ENCODE measurements at regions not wholly inside any gene's neighbourhood (a gene's known extent, or its start where the extent isn't known, plus 50 kb on each side); places are given as distances from the start of the nearest gene placed in this dataset.
"Not testable (repeated sequence)": the region's sequence is repeated elsewhere in the genome, so short reads cannot be mapped to it uniquely, and the experiment has no call there.

- H3K27me3 ChIP-seq (ENCODE audit: control insufficient read depth in 2 of 2, insufficient read depth in 1 of 2, low read length in 1 of 2), result no peaks in the 10 kb centered on the region
- H3K36me3 ChIP-seq (ENCODE audit: control insufficient read depth in 2 of 2, insufficient read depth in 2 of 2, low read length in 1 of 2), result no peaks in the 10 kb centered on the region
- H3K9me3 ChIP-seq (ENCODE audit: control insufficient read depth in 2 of 2, insufficient read depth in 1 of 2, low read length in 1 of 2), result no peaks in the 10 kb centered on the region
- no peak for DNase-seq (ENCODE audit: low read depth in 6 of 9, low spot score in 9 of 9)
- WGBS, result 96% methylated on average over 5 of the region's 5 CpGs
- H3K27ac ChIP-seq (ENCODE audit: low read depth in 1 of 2, low read length in 1 of 2), result no peak overlapping the region
- no peaks in the 10 kb centered on the region for H3K4me1 ChIP-seq (ENCODE audit: control insufficient read depth in 2 of 2, insufficient read depth in 2 of 2, low read length in 2 of 2)
- H3K4me3 ChIP-seq (ENCODE audit: low read length in 2 of 2), result no peak overlapping the region
Measured at GRCh38 chr3:25191673-25192072, 236.4 kb upstream of the RARB start.

- not testable (repeated sequence) for H3K27ac ChIP-seq (ENCODE audit: low read depth in 1 of 2, low read length in 1 of 2); DNase-seq (ENCODE audit: low read depth in 6 of 9, low spot score in 9 of 9); H3K4me3 ChIP-seq (ENCODE audit: low read length in 2 of 2); H3K4me1 ChIP-seq (ENCODE audit: control insufficient read depth in 2 of 2, insufficient read depth in 2 of 2, low read length in 2 of 2); H3K36me3 ChIP-seq (ENCODE audit: control insufficient read depth in 2 of 2, insufficient read depth in 2 of 2, low read length in 1 of 2); H3K27me3 ChIP-seq (ENCODE audit: control insufficient read depth in 2 of 2, insufficient read depth in 1 of 2, low read length in 1 of 2); H3K9me3 ChIP-seq (ENCODE audit: control insufficient read depth in 2 of 2, insufficient read depth in 1 of 2, low read length in 1 of 2)
- WGBS, result 87% methylated on average over 5 of the region's 5 CpGs
Measured at GRCh38 chr3:25199567-25199966, 228.5 kb upstream of the RARB start.

- 94% methylated on average over 7 of the region's 7 CpGs for WGBS
- H3K27ac ChIP-seq (ENCODE audit: low read depth in 1 of 2, low read length in 1 of 2), result no peak overlapping the region
- no peaks in the 10 kb centered on the region for H3K36me3 ChIP-seq (ENCODE audit: control insufficient read depth in 2 of 2, insufficient read depth in 2 of 2, low read length in 1 of 2)
- no peaks in the 10 kb centered on the region for H3K4me1 ChIP-seq (ENCODE audit: control insufficient read depth in 2 of 2, insufficient read depth in 2 of 2, low read length in 2 of 2)
- H3K27me3 ChIP-seq (ENCODE audit: control insufficient read depth in 2 of 2, insufficient read depth in 1 of 2, low read length in 1 of 2), result no peaks in the 10 kb centered on the region
- H3K4me3 ChIP-seq (ENCODE audit: low read length in 2 of 2), result no peak overlapping the region
- no peaks in the 10 kb centered on the region for H3K9me3 ChIP-seq (ENCODE audit: control insufficient read depth in 2 of 2, insufficient read depth in 1 of 2, low read length in 1 of 2)
- DNase-seq (ENCODE audit: low read depth in 6 of 9, low spot score in 9 of 9), result no peak
Measured at GRCh38 chr3:25212736-25213135, 215.3 kb upstream of the RARB start.

- DNase-seq (ENCODE audit: low read depth in 6 of 9, low spot score in 9 of 9), result peak in 1 of 9 donors; percentile 25
- Histone ChIP-seq H3K4me1 (ENCODE audit: control insufficient read depth in 2 of 2, insufficient read depth in 2 of 2, low read length in 2 of 2) (no peaks in the 10 kb centered on the region), H3K27ac (ENCODE audit: low read depth in 1 of 2, low read length in 1 of 2) (no peak overlapping the region), H3K4me3 (ENCODE audit: low read length in 2 of 2) (no peak overlapping the region), H3K36me3 (ENCODE audit: control insufficient read depth in 2 of 2, insufficient read depth in 2 of 2, low read length in 1 of 2) (no peaks in the 10 kb centered on the region), H3K9me3 (ENCODE audit: control insufficient read depth in 2 of 2, insufficient read depth in 1 of 2, low read length in 1 of 2) (no peaks in the 10 kb centered on the region), H3K27me3 (ENCODE audit: control insufficient read depth in 2 of 2, insufficient read depth in 1 of 2, low read length in 1 of 2) (no peaks in the 10 kb centered on the region)
- WGBS, result 87% methylated on average over 2 of the region's 2 CpGs
Measured at GRCh38 chr3:25214034-25214433, 214.0 kb upstream of the RARB start.

GRCh38 chr3:25218362-25218761, 209.7 kb upstream of the RARB start:
- no peak overlapping the region for H3K4me3 ChIP-seq (ENCODE audit: low read length in 2 of 2)
- H3K27me3 ChIP-seq (ENCODE audit: control insufficient read depth in 2 of 2, insufficient read depth in 1 of 2, low read length in 1 of 2), result no peaks in the 10 kb centered on the region
- H3K4me1 ChIP-seq (ENCODE audit: control insufficient read depth in 2 of 2, insufficient read depth in 2 of 2, low read length in 2 of 2), result no peaks in the 10 kb centered on the region
- H3K36me3 ChIP-seq (ENCODE audit: control insufficient read depth in 2 of 2, insufficient read depth in 2 of 2, low read length in 1 of 2), result no peaks in the 10 kb centered on the region
- H3K9me3 ChIP-seq (ENCODE audit: control insufficient read depth in 2 of 2, insufficient read depth in 1 of 2, low read length in 1 of 2), result no peaks in the 10 kb centered on the region
- no peak for DNase-seq (ENCODE audit: low read depth in 6 of 9, low spot score in 9 of 9)
- H3K27ac ChIP-seq (ENCODE audit: low read depth in 1 of 2, low read length in 1 of 2), result no peak overlapping the region

GRCh38 chr3:25226747-25227146, 201.3 kb upstream of the RARB start:
- Histone ChIP-seq H3K36me3 (ENCODE audit: control insufficient read depth in 2 of 2, insufficient read depth in 2 of 2, low read length in 1 of 2) (no peaks in the 10 kb centered on the region), H3K27me3 (ENCODE audit: control insufficient read depth in 2 of 2, insufficient read depth in 1 of 2, low read length in 1 of 2) (no peaks in the 10 kb centered on the region), H3K27ac (ENCODE audit: low read depth in 1 of 2, low read length in 1 of 2) (no peak overlapping the region), H3K9me3 (ENCODE audit: control insufficient read depth in 2 of 2, insufficient read depth in 1 of 2, low read length in 1 of 2) (no peaks in the 10 kb centered on the region), H3K4me3 (ENCODE audit: low read length in 2 of 2) (no peak overlapping the region), H3K4me1 (ENCODE audit: control insufficient read depth in 2 of 2, insufficient read depth in 2 of 2, low read length in 2 of 2) (no peaks in the 10 kb centered on the region)
- 84% methylated on average over 1 of the region's 1 CpG for WGBS
- DNase-seq (ENCODE audit: low read depth in 6 of 9, low spot score in 9 of 9), result no peak

- H3K4me1 ChIP-seq (ENCODE audit: control insufficient read depth in 2 of 2, insufficient read depth in 2 of 2, low read length in 2 of 2), result no peaks in the 10 kb centered on the region
- H3K9me3 ChIP-seq (ENCODE audit: control insufficient read depth in 2 of 2, insufficient read depth in 1 of 2, low read length in 1 of 2), result no peaks in the 10 kb centered on the region
- no peak overlapping the region for H3K4me3 ChIP-seq (ENCODE audit: low read length in 2 of 2)
- H3K36me3 ChIP-seq (ENCODE audit: control insufficient read depth in 2 of 2, insufficient read depth in 2 of 2, low read length in 1 of 2), result no peaks in the 10 kb centered on the region
- WGBS, result 50% methylated on average over 2 of the region's 2 CpGs
- H3K27ac ChIP-seq (ENCODE audit: low read depth in 1 of 2, low read length in 1 of 2), result no peak overlapping the region
- DNase-seq (ENCODE audit: low read depth in 6 of 9, low spot score in 9 of 9), result no peak
- H3K27me3 ChIP-seq (ENCODE audit: control insufficient read depth in 2 of 2, insufficient read depth in 1 of 2, low read length in 1 of 2), result no peaks in the 10 kb centered on the region
Measured at GRCh38 chr3:25229586-25229985, 198.5 kb upstream of the RARB start.

GRCh38 chr3:25235031-25235430, 193.0 kb upstream of the RARB start:
- 30% methylated on average over 1 of the region's 1 CpG for WGBS
- Histone ChIP-seq H3K27me3 (ENCODE audit: control insufficient read depth in 2 of 2, insufficient read depth in 1 of 2, low read length in 1 of 2) (no peaks in the 10 kb centered on the region), H3K27ac (ENCODE audit: low read depth in 1 of 2, low read length in 1 of 2) (no peak overlapping the region), H3K36me3 (ENCODE audit: control insufficient read depth in 2 of 2, insufficient read depth in 2 of 2, low read length in 1 of 2) (no peaks in the 10 kb centered on the region), H3K4me3 (ENCODE audit: low read length in 2 of 2) (no peak overlapping the region), H3K4me1 (ENCODE audit: control insufficient read depth in 2 of 2, insufficient read depth in 2 of 2, low read length in 2 of 2) (no peaks in the 10 kb centered on the region), H3K9me3 (ENCODE audit: control insufficient read depth in 2 of 2, insufficient read depth in 1 of 2, low read length in 1 of 2) (no peaks in the 10 kb centered on the region)
- no peak for DNase-seq (ENCODE audit: low read depth in 6 of 9, low spot score in 9 of 9)

GRCh38 chr3:25235466-25235865, 192.6 kb upstream of the RARB start:
- H3K27me3 ChIP-seq (ENCODE audit: control insufficient read depth in 2 of 2, insufficient read depth in 1 of 2, low read length in 1 of 2), result no peaks in the 10 kb centered on the region
- H3K36me3 ChIP-seq (ENCODE audit: control insufficient read depth in 2 of 2, insufficient read depth in 2 of 2, low read length in 1 of 2), result no peaks in the 10 kb centered on the region
- WGBS, result 76% methylated on average over 2 of the region's 2 CpGs
- H3K27ac ChIP-seq (ENCODE audit: low read depth in 1 of 2, low read length in 1 of 2), result no peak overlapping the region
- H3K9me3 ChIP-seq (ENCODE audit: control insufficient read depth in 2 of 2, insufficient read depth in 1 of 2, low read length in 1 of 2), result no peaks in the 10 kb centered on the region
- DNase-seq (ENCODE audit: low read depth in 6 of 9, low spot score in 9 of 9), result peak in 6 of 9 donors; percentile 2 to 55 (median 10)
- no peak overlapping the region for H3K4me3 ChIP-seq (ENCODE audit: low read length in 2 of 2)
- H3K4me1 ChIP-seq (ENCODE audit: control insufficient read depth in 2 of 2, insufficient read depth in 2 of 2, low read length in 2 of 2), result no peaks in the 10 kb centered on the region

GRCh38 chr3:25237602-25238001, 190.5 kb upstream of the RARB start:
- no peaks in the 10 kb centered on the region for H3K36me3 ChIP-seq (ENCODE audit: control insufficient read depth in 2 of 2, insufficient read depth in 2 of 2, low read length in 1 of 2)
- 94% methylated on average over 1 of the region's 1 CpG for WGBS
- no peaks in the 10 kb centered on the region for H3K27me3 ChIP-seq (ENCODE audit: control insufficient read depth in 2 of 2, insufficient read depth in 1 of 2, low read length in 1 of 2)
- no peaks in the 10 kb centered on the region for H3K9me3 ChIP-seq (ENCODE audit: control insufficient read depth in 2 of 2, insufficient read depth in 1 of 2, low read length in 1 of 2)
- DNase-seq (ENCODE audit: low read depth in 6 of 9, low spot score in 9 of 9), result no peak
- H3K4me3 ChIP-seq (ENCODE audit: low read length in 2 of 2), result no peak overlapping the region
- no peaks in the 10 kb centered on the region for H3K4me1 ChIP-seq (ENCODE audit: control insufficient read depth in 2 of 2, insufficient read depth in 2 of 2, low read length in 2 of 2)
- H3K27ac ChIP-seq (ENCODE audit: low read depth in 1 of 2, low read length in 1 of 2), result no peak overlapping the region

Measured in thymus (tissue), 11 donors.